Suppressor macrophage treated with lipopolysaccharide for 1 hour (primary cell): ENCODE measurements at regions not wholly inside any gene's neighbourhood (a gene's known extent, or its start where the extent isn't known, plus 50 kb on each side); places are given as distances from the start of the nearest gene placed in this dataset.

Experiments used
- DNase-seq, 3 donors: peaks; one replicate each; pipeline ENCODE4 v3.0.0-alpha.2; 2020 to 2022

DNA sequence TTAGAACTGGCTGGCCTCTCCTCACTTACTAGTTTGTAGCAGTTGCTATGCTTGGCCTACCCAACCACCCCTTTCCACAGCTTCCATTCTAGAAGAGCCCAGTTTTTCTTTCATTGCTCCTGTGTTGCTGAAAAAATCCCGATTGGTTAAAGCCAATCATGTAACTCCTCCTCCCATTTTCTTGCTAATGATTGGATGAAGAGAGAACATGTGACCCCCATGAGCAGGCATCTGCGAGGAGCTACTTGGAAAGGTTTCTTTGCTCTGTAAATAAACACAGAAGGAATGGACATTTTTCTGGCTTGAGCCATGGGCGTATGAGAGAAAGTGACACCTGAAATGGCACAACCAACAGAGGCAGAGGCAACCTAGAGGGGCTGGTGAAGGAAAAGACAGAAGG, 773.8 kb upstream of the TBX3 start:
- DNase-seq: no peak

DNA sequence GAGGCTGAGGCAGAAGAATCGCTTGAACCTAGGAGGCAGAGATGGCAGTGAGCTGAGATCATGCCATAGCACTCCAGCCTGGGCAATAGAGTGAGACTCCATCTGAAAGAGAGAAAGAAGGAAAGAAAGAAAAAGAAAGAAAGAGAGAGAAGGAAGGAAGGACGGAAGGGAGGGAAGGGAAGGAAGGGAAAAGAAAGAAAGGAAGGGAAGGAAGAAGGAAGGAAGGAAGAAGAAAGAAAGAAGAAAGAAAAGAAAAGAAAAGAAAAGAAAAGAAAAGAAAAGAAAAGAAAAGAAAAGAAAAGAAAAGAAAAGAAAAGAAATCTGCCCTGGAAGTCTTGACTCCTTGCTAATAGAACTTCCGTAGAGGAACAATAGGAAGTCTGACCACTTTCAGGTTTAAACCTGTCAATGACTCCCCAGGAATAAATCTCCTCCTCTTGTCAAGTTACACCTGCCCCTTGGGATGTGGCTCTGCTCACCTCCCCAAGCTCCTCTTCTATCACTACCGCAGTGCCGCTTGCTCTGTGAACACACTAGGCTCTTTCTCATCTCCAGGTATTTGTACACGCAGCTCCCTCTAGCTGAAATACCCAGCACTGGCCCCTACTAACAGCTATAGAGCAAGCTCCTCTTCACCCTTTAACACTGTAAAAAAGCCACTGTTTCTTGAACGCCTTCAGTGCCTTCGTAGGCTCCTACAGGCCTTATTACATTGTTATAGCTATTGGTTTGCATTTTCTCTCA, 773.1 kb upstream of the TBX3 start:
- no peak for DNase-seq

GRCh38 chr12:115455268-115455681, 771.3 kb upstream of the TBX3 start:
- no peak for DNase-seq

DNA sequence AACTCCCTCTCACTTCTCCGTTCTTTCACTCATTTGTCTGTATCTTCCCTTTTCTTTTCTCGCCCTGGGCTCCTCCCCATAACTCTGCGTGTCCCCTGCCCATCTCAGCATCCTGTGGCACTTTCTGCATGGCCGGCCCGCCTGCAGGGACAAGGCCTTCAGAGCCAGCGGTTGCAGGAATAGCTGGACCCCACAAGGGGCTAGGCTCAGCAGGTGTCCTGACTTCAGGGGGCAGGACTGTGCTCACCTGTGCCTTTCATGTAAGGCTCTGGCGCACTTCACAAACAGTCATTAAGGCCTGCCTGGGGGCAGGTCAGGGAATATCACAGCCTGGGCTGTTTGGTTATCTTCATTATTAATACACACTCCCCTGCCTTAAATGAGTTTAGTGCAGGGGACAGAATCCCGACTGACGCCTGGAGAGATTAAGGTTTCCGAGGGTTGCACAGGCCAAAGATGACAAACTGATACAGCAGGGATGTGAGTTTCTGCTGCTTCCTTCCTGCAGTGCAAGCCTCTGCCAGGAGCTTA, 768.8 kb upstream of the TBX3 start:
- DNase-seq: no peak

- DNase-seq: no peak
These were observed 768.1 kb upstream of the TBX3 start for GRCh38 chr12:115451780-115452736.

- no peak for DNase-seq
These were observed 767.3 kb upstream of the TBX3 start for GRCh38 chr12:115451151-115451779.

- DNase-seq: no peak
These were observed 766.7 kb upstream of the TBX3 start for GRCh38 chr12:115450710-115451109.

DNA sequence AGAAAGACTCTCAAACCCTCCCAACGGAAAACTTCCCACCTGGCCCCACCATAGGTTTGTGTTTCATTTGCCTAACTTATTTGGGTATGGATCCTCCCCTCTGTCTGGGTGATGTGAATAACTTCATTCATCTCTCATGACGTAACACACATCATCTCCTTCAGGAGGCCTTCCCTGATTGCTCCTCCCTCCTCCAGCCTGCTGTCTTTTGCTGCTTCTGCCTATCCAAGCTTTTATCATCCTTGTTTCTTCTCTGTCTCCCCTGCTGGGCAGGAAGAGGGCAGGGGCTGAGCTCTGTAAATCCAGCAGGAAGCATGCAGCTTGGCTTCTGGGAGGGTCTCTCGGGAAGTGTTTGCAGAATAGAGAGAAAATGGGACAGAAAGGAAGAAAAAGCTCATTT, 766.0 kb upstream of the TBX3 start:
- DNase-seq: no peak

- no peak for DNase-seq
These were observed 765.6 kb upstream of the TBX3 start for GRCh38 chr12:115449526-115449925.

DNA sequence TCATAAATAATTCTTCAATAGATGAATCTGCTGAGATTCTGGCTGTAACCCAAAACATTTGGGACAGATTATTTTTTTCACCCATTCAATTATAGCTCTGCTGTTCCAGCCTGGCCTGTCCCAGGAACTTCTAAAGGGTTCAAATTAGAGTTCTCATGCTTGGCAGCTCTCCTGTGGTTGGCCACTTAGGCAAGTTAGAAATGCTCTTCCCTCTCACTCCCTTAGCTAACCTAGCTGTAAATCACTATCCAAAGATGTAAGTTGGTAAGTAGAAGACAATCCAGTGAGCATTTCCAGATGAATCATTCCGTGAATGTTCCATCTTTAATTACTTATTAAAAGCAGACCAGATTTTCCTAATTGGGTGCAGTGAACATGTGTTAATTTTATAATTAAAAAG, 760.4 kb upstream of the TBX3 start:
- DNase-seq: no peak

DNA sequence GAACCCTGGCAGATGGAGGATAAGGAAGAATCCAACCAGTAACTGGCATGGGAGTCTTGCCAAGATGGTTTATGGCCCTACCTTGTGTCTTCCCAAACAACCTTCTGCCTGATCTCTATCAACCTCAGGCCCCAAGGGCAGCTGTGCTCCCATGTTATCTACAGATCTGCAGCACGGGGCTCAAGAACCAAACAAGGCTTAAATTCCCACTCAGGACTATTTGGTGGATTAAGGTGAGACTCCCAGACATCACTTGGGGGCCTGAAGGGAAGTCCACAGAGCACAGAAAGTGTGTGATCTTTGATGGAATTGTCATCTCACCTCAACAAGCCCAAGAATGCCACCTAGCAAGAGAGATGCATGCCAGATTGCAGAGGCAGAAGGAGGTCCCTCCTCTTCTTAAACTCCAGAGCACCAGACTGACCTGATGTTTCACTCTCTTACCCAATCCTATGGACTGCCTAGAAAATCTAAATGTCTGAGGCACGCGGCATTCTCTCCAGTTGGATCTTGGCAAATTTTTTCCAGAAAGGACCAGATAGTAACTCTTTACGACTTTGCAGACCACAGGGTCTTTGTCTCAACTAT, 759.5 kb upstream of the TBX3 start:
- DNase-seq: no peak

GRCh38 chr12:115440438-115440837, 756.5 kb upstream of the TBX3 start:
- peak in 1 of 3 donors; percentile 13 for DNase-seq

- DNase-seq: no peak
These were observed 755.1 kb upstream of the TBX3 start for GRCh38 chr12:115439008-115439601.

GRCh38 chr12:115438314-115438713, 754.3 kb upstream of the TBX3 start:
- no peak for DNase-seq

DNA sequence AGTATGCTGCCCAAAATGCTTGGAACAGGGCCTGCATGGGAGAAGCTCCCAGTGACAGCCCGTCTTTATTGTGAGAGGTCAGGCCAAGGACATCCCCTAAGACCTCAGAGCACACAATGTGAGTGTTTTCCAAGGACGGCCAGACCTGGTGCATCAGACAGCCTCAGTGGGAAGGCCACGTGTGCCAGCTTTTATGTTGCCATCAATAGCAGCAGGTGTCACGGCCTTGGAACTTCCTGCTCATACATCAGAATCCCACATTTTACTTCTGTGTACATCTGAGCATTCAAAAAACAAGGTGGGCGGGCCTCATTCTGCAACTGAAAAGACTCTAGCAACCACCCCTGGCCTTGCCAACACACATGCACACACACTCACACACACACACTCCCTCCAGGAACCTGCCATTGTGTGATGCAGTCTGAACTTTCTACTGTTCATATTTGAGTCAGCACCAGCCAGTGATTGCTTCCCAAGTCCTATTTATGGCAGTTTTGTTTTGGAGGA, 753.1 kb upstream of the TBX3 start:
- no peak for DNase-seq

GRCh38 chr12:115433014-115433634, 749.1 kb upstream of the TBX3 start:
- DNase-seq: no peak

GRCh38 chr12:115430636-115431035, 746.7 kb upstream of the TBX3 start:
- DNase-seq: no peak

DNA sequence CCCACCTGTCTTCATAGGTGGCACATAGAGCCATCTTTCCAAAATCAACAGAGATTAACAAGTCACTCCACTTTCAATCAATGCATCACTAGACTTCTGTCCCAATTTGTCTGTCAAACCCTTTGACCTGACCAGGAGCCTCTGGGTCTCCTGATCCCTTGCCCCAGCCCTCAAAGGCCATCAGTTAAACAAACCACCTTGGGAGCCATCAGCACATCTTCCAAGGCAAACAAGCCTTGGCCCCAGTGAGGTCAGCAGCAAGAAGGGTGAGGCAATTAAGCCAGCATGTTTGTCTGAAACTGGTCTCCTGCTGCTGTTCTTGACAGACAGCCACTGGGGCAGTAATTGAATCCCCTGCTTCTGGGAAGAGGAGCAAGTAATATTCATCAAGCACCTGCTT, 742.8 kb upstream of the TBX3 start:
- no peak for DNase-seq

GRCh38 chr12:115424003-115424402, 740.0 kb upstream of the TBX3 start:
- DNase-seq: no peak

- peak in 1 of 3 donors; percentile 4 for DNase-seq
These were observed 739.6 kb upstream of the TBX3 start for GRCh38 chr12:115423546-115423987.

GRCh38 chr12:115422845-115423545, 739.0 kb upstream of the TBX3 start:
- DNase-seq: no peak
